Dendritic cell treated with granulocyte-macrophage colony-stimulating factor and Interleukin-4, amounts not matched to agents 40 ng/mL and 50 ng/mL, for 4 days (primary cell): ENCODE measurements at regions not wholly inside any gene's neighbourhood (a gene's known extent, or its start where the extent isn't known, plus 50 kb on each side); places are given as distances from the start of the nearest gene placed in this dataset.
"Not testable (repeated sequence)": the region's sequence is repeated elsewhere in the genome, so short reads cannot be mapped to it uniquely, and the experiment has no call there.

ENCODE experiments used
- H3K27ac Mint-ChIP-seq: one replicate; pipeline ENCODE4 v1.8.0; 2022; ENCODE audit warnings: mild to moderate bottlenecking, mixed read lengths
- H3K27me3 Mint-ChIP-seq: one replicate; pipeline ENCODE4 v1.8.0; 2022; ENCODE audit warnings: mild to moderate bottlenecking, mixed read lengths
- H3K36me3 Mint-ChIP-seq: one replicate; pipeline ENCODE4 v1.8.0; 2022; ENCODE audit warnings: low read depth, mixed read lengths
- H3K4me1 Mint-ChIP-seq: one replicate; pipeline ENCODE4 v1.8.0; 2022; ENCODE audit warnings: low read depth, mixed read lengths
- H3K4me3 Mint-ChIP-seq: one replicate; pipeline ENCODE4 v1.8.0; 2022; ENCODE audit warnings: mild to moderate bottlenecking, moderate library complexity, mixed read lengths
- H3K9me3 Mint-ChIP-seq: one replicate; pipeline ENCODE4 v1.8.0; 2022; ENCODE audit warnings: mixed read lengths
- intact Hi-C: fragments of 100-400 bp; cut with micrococcal nuclease; formaldehyde crosslinking; loops from one replicate; pipeline ENCODE4 v1.15.0; 2022

- H3K27ac Mint-ChIP-seq = no peak overlapping the region
- intact Hi-C loops = no loop called here
- H3K9me3 Mint-ChIP-seq = peaks cover 6% of the 10 kb centered on the region
- H3K36me3 Mint-ChIP-seq = no peaks in the 10 kb centered on the region
- H3K27me3 Mint-ChIP-seq = no peaks in the 10 kb centered on the region
- peaks cover 8% of the 10 kb centered on the region for H3K4me1 Mint-ChIP-seq
- no peak overlapping the region for H3K4me3 Mint-ChIP-seq
Observed at GRCh38 chr4:170227928-170228327, 138.2 kb upstream of the AADAT start.

- intact Hi-C loops = no loop called here
- H3K4me3 Mint-ChIP-seq = no peak overlapping the region
- H3K36me3 Mint-ChIP-seq = no peaks in the 10 kb centered on the region
- H3K4me1 Mint-ChIP-seq = peaks cover 3% of the 10 kb centered on the region
- no peaks in the 10 kb centered on the region for H3K27me3 Mint-ChIP-seq
- peaks cover 4% of the 10 kb centered on the region for H3K9me3 Mint-ChIP-seq
- no peak overlapping the region for H3K27ac Mint-ChIP-seq
Observed at GRCh38 chr4:170226288-170226687, 136.5 kb upstream of the AADAT start.

- Mint-ChIP-seq H3K27me3 (no peaks in the 10 kb centered on the region), H3K36me3 (no peaks in the 10 kb centered on the region), H3K4me3 (no peak overlapping the region), H3K9me3 (peaks cover 76% of the 10 kb centered on the region), H3K4me1 (no peaks in the 10 kb centered on the region), H3K27ac (no peak overlapping the region)
- intact Hi-C loops = no loop called here
Observed at GRCh38 chr4:170214731-170215130, 125.0 kb upstream of the AADAT start.

GRCh38 chr4:170214101-170214500 is 124.3 kb upstream of the AADAT start:
- Mint-ChIP-seq H3K9me3 (peaks cover 73% of the 10 kb centered on the region), H3K27ac (no peak overlapping the region), H3K4me3 (no peak overlapping the region), H3K36me3 (no peaks in the 10 kb centered on the region), H3K27me3 (no peaks in the 10 kb centered on the region), H3K4me1 (no peaks in the 10 kb centered on the region)
- intact Hi-C loops = no loop called here

GRCh38 chr4:170202721-170203120 is 113.0 kb upstream of the AADAT start:
- Mint-ChIP-seq H3K36me3 (no peaks in the 10 kb centered on the region), H3K4me3 (no peak overlapping the region), H3K4me1 (peaks cover 5% of the 10 kb centered on the region), H3K27ac (no peak overlapping the region), H3K9me3 (peaks cover 71% of the 10 kb centered on the region), H3K27me3 (no peaks in the 10 kb centered on the region)
- intact Hi-C loops = no loop called here

- Mint-ChIP-seq H3K36me3 (no peaks in the 10 kb centered on the region), H3K27ac (no peak overlapping the region), H3K4me1 (peaks cover 10% of the 10 kb centered on the region), H3K4me3 (no peak overlapping the region), H3K27me3 (no peaks in the 10 kb centered on the region), H3K9me3 (peaks cover 51% of the 10 kb centered on the region)
- intact Hi-C loops = no loop called here
Observed at GRCh38 chr4:170198747-170199146, 109.0 kb upstream of the AADAT start.

GRCh38 chr4:170194794-170195193 is 105.0 kb upstream of the AADAT start:
- H3K4me3 Mint-ChIP-seq, H3K27me3 Mint-ChIP-seq, H3K4me1 Mint-ChIP-seq, intact Hi-C loops, H3K27ac Mint-ChIP-seq, H3K36me3 Mint-ChIP-seq: not testable (repeated sequence)
- H3K9me3 Mint-ChIP-seq = peaks cover 28% of the 10 kb centered on the region

- Mint-ChIP-seq H3K4me3 (no peak overlapping the region), H3K9me3 (peaks cover 22% of the 10 kb centered on the region), H3K4me1 (peaks cover 5% of the 10 kb centered on the region), H3K36me3 (no peaks in the 10 kb centered on the region), H3K27ac (no peak overlapping the region), H3K27me3 (no peaks in the 10 kb centered on the region)
- intact Hi-C loops = no loop called here
Observed at GRCh38 chr4:170193496-170193895, 103.7 kb upstream of the AADAT start.

GRCh38 chr4:170190265-170190664 is 100.5 kb upstream of the AADAT start:
- Mint-ChIP-seq H3K27me3 (no peaks in the 10 kb centered on the region), H3K36me3 (no peaks in the 10 kb centered on the region)

GRCh38 chr4:170170861-170171260 is 81.1 kb upstream of the AADAT start:
- H3K4me3 Mint-ChIP-seq = no peak overlapping the region
- H3K27me3 Mint-ChIP-seq = no peaks in the 10 kb centered on the region
- H3K27ac Mint-ChIP-seq = no peak overlapping the region
- no peaks in the 10 kb centered on the region for H3K36me3 Mint-ChIP-seq
- peaks cover 8% of the 10 kb centered on the region for H3K9me3 Mint-ChIP-seq
- no peaks in the 10 kb centered on the region for H3K4me1 Mint-ChIP-seq
- intact Hi-C loops = no loop called here

More at GRCh38 chr4:170190265-170190664, 100.5 kb upstream of the AADAT start:
- no peak overlapping the region for H3K4me3 Mint-ChIP-seq
- no peak overlapping the region for H3K27ac Mint-ChIP-seq
- peaks cover 10% of the 10 kb centered on the region for H3K9me3 Mint-ChIP-seq
- intact Hi-C loops = no loop called here
- H3K4me1 Mint-ChIP-seq = peaks cover 5% of the 10 kb centered on the region

GRCh38 chr4:170169699-170170098 is 79.9 kb upstream of the AADAT start:
- H3K4me3 Mint-ChIP-seq = no peak overlapping the region
- H3K4me1 Mint-ChIP-seq = no peaks in the 10 kb centered on the region
- H3K27me3 Mint-ChIP-seq = no peaks in the 10 kb centered on the region
- no peaks in the 10 kb centered on the region for H3K36me3 Mint-ChIP-seq
- no peak overlapping the region for H3K27ac Mint-ChIP-seq
- intact Hi-C loops = no loop called here
- H3K9me3 Mint-ChIP-seq = no peaks in the 10 kb centered on the region

GRCh38 chr4:170167678-170168077 is 77.9 kb upstream of the AADAT start:
- H3K36me3 Mint-ChIP-seq = no peaks in the 10 kb centered on the region
- no peaks in the 10 kb centered on the region for H3K9me3 Mint-ChIP-seq
- H3K27ac Mint-ChIP-seq = no peak overlapping the region
- H3K4me3 Mint-ChIP-seq = no peak overlapping the region
- H3K27me3 Mint-ChIP-seq = no peaks in the 10 kb centered on the region
- intact Hi-C loops = no loop called here
- H3K4me1 Mint-ChIP-seq = no peaks in the 10 kb centered on the region

- intact Hi-C loops, H3K4me3 Mint-ChIP-seq, H3K36me3 Mint-ChIP-seq, H3K9me3 Mint-ChIP-seq, H3K4me1 Mint-ChIP-seq, H3K27me3 Mint-ChIP-seq, H3K27ac Mint-ChIP-seq: not testable (repeated sequence)
Observed at GRCh38 chr4:170166193-170166592, 76.4 kb upstream of the AADAT start.

GRCh38 chr4:170162416-170162815 is 72.7 kb upstream of the AADAT start:
- Mint-ChIP-seq H3K27me3 (no peaks in the 10 kb centered on the region), H3K36me3 (no peaks in the 10 kb centered on the region), H3K27ac (no peak overlapping the region), H3K4me3 (no peak overlapping the region), H3K9me3 (no peaks in the 10 kb centered on the region), H3K4me1 (no peaks in the 10 kb centered on the region)
- intact Hi-C loops = no loop called here

GRCh38 chr4:170157670-170158069 is 67.9 kb upstream of the AADAT start:
- no peak overlapping the region for H3K27ac Mint-ChIP-seq
- H3K27me3 Mint-ChIP-seq = no peaks in the 10 kb centered on the region
- no peak overlapping the region for H3K4me3 Mint-ChIP-seq
- H3K36me3 Mint-ChIP-seq = no peaks in the 10 kb centered on the region
- no peaks in the 10 kb centered on the region for H3K4me1 Mint-ChIP-seq
- no peaks in the 10 kb centered on the region for H3K9me3 Mint-ChIP-seq
- intact Hi-C loops = no loop called here
